IMR-90 (cell line): ENCODE measurements at regions not wholly inside any gene's neighbourhood (a gene's known extent, or its start where the extent isn't known, plus 50 kb on each side); places are given as distances from the start of the nearest gene placed in this dataset.

ENCODE experiments used
- ATAC-seq: fragments of 200-7000 bp; cut with Tn5 transposase; 2 replicates; pipeline ENCODE4 v1.9.1; 2020; ENCODE audit warnings: low read depth, mild to moderate bottlenecking, moderate library complexity
- BruUV-seq: library from RNA; stranded (reverse); fragments of 400-500 nt; replicated peaks from 2 replicates; lab custom pipeline; 2021; lab: Mats Ljungman, UMichigan
- CTCF ChIA-PET: fragments of 300-600 bp; formaldehyde crosslinking; extraction: SDS; loops from one replicate; lab custom pipeline; 2021; ENCODE audit warnings: antibody characterized with exemption; lab: Yijun Ruan, JAX
- POLR2A ChIA-PET: fragments of 300-600 bp; sonication (Branson Sonifier 250); formaldehyde crosslinking; loops from one replicate; lab custom pipeline; 2022; ENCODE audit warnings: antibody characterized with exemption; ENCODE audit not compliant: unreplicated experiment; lab: Charles Lee
- DNase-seq: peaks from one replicate; pipeline ENCODE4 v3.0.0; 2013
- H2AFZ ChIP-seq: replicated peaks from 2 replicates; pipeline ENCODE3; 2013; ENCODE audit warnings: low read length, mild to moderate bottlenecking; ENCODE audit not compliant: poor library complexity
- H2AK5ac ChIP-seq: 2 replicates; pipeline ENCODE4 v1.6.1; 2013; ENCODE audit warnings: low read depth, low read length, inconsistent platforms
- H2AK9ac ChIP-seq: replicated peaks from 2 replicates; pipeline ENCODE3; 2013; ENCODE audit warnings: mild to moderate bottlenecking, low read depth, low read length, moderate library complexity; ENCODE audit not compliant: poor library complexity
- H2BK120ac ChIP-seq: 2 replicates; pipeline ENCODE4 v1.6.1; 2013; ENCODE audit warnings: low read depth, low read length, inconsistent platforms
- H2BK15ac ChIP-seq: 3 replicates; pipeline ENCODE4 v1.6.1; 2013; ENCODE audit warnings: low read depth, low read length, inconsistent platforms
- H2BK20ac ChIP-seq: 2 replicates; pipeline ENCODE4 v1.6.1; 2013; ENCODE audit warnings: low read depth, mild to moderate bottlenecking, inconsistent platforms, low read length, moderate library complexity
- H2BK5ac ChIP-seq: 2 replicates; pipeline ENCODE4 v1.6.1; 2013; ENCODE audit warnings: mild to moderate bottlenecking, low read depth, low read length, inconsistent platforms; ENCODE audit not compliant: poor library complexity, severe bottlenecking
- H3K14ac ChIP-seq: replicated peaks from 2 replicates; pipeline ENCODE4 v1.6.1; 2013; ENCODE audit warnings: low read depth, low read length, inconsistent platforms
- H3K18ac ChIP-seq: 2 replicates; pipeline ENCODE4 v1.6.1; 2013; ENCODE audit warnings: low read depth, low read length, control low read depth
- H3K23ac ChIP-seq: 2 replicates; pipeline ENCODE4 v1.6.1; 2013; ENCODE audit warnings: low read depth, low read length, inconsistent platforms
- H3K27ac ChIP-seq: 2 replicates; pipeline ENCODE4 v1.5.1; 2013; ENCODE audit warnings: mild to moderate bottlenecking, control low read depth, low read length; ENCODE audit not compliant: insufficient read depth
- H3K27me3 ChIP-seq: 2 replicates; pipeline ENCODE4 v1.6.1; 2013; ENCODE audit warnings: low read length; ENCODE audit not compliant: control insufficient read depth, insufficient read depth
- H3K36me3 ChIP-seq: 2 replicates; pipeline ENCODE4 v1.6.1; 2013; ENCODE audit warnings: low read length, mixed read lengths; ENCODE audit not compliant: control insufficient read depth, insufficient read depth
- H3K4ac ChIP-seq: 2 replicates; pipeline ENCODE4 v1.6.1; 2013; ENCODE audit warnings: low read depth, low read length, inconsistent platforms
- H3K4me1 ChIP-seq: 2 replicates; pipeline ENCODE4 v1.6.1; 2013; ENCODE audit warnings: low read length, mixed read lengths; ENCODE audit not compliant: control insufficient read depth, insufficient read depth
- H3K4me2 ChIP-seq: 2 replicates; pipeline ENCODE4 v1.6.1; 2013; ENCODE audit warnings: low read depth, mild to moderate bottlenecking, control low read depth, low read length, moderate library complexity
- H3K4me3 ChIP-seq: 2 replicates; pipeline ENCODE4 v1.5.1; 2013; ENCODE audit warnings: low read depth, mild to moderate bottlenecking, control low read depth, low read length, moderate library complexity; ENCODE audit not compliant: insufficient read depth
- H3K56ac ChIP-seq: 2 replicates; pipeline ENCODE4 v1.6.1; 2013; ENCODE audit warnings: low read length, inconsistent platforms; ENCODE audit not compliant: insufficient read depth; ENCODE audit errors: extremely low read depth
- H3K79me1 ChIP-seq, 2 experiments: 2 replicates each; pipeline ENCODE4 v1.6.1; 2013; ENCODE audit warnings: low read length in 2 of 2, inconsistent platforms in 1 of 2, low read depth in 1 of 2
- H3K9ac ChIP-seq: 2 replicates; pipeline ENCODE4 v1.6.1; 2013; ENCODE audit warnings: low read depth, low read length, control low read depth
- H3K9me1 ChIP-seq: 2 replicates; pipeline ENCODE4 v1.6.1; 2013; ENCODE audit warnings: low read length, inconsistent platforms; ENCODE audit not compliant: insufficient read depth
- H3K9me3 ChIP-seq: 2 replicates; pipeline ENCODE4 v1.6.1; 2013; ENCODE audit warnings: low read length; ENCODE audit not compliant: control insufficient read depth, insufficient read depth
- H4K20me1 ChIP-seq: 2 replicates; pipeline ENCODE4 v1.6.1; 2013; ENCODE audit warnings: low read length, inconsistent platforms; ENCODE audit not compliant: insufficient read depth
- H4K5ac ChIP-seq: 2 replicates; pipeline ENCODE4 v1.6.1; 2013; ENCODE audit warnings: mild to moderate bottlenecking, low read depth, low read length, control low read depth
- H4K8ac ChIP-seq, 2 experiments: 2 replicates each; pipeline ENCODE4 v1.6.1; 2013; ENCODE audit warnings: low read depth in 2 of 2, low read length in 2 of 2, control low read depth in 1 of 2, inconsistent platforms in 1 of 2
- H4K91ac ChIP-seq: 2 replicates; pipeline ENCODE4 v1.6.1; 2013; ENCODE audit warnings: low read depth, low read length, inconsistent platforms; ENCODE audit not compliant: insufficient read depth
- CHD1 ChIP-seq: IDR thresholded peaks from 2 replicates; pipeline ENCODE4 v1.6.1; 2012; ENCODE audit warnings: low read depth, low read length, improper control_type of control experiment
- FOS ChIP-seq: fragments of 150-350 bp; IDR thresholded peaks from 2 replicates; pipeline ENCODE4 v1.6.1; 2016; ENCODE audit warnings: low read depth, low read length
- MAFK ChIP-seq: IDR thresholded peaks from 2 replicates; pipeline ENCODE4 v1.6.1; 2012; ENCODE audit warnings: low read depth, low read length, improper control_type of control experiment
- MXI1 ChIP-seq: IDR thresholded peaks from 2 replicates; pipeline ENCODE4 v1.6.1; 2012; ENCODE audit warnings: low read depth, mild to moderate bottlenecking, low read length, moderate library complexity, borderline replicate concordance
- POLR2A ChIP-seq: IDR thresholded peaks from 2 replicates; pipeline ENCODE4 v1.6.1; 2012; ENCODE audit warnings: mild to moderate bottlenecking, low read depth, low read length
- RCOR1 ChIP-seq: IDR thresholded peaks from 2 replicates; pipeline ENCODE4 v1.6.1; 2012; ENCODE audit warnings: mild to moderate bottlenecking, low read length, improper control_type of control experiment; ENCODE audit not compliant: insufficient replicate concordance
- RFX5 ChIP-seq: IDR thresholded peaks from 2 replicates; pipeline ENCODE4 v1.8.0; 2012; ENCODE audit warnings: low read depth, mild to moderate bottlenecking, low read length, moderate library complexity
- dilution Hi-C: fragments of 300-500 bp; cut with HindIII; formaldehyde crosslinking; loops from one replicate; pipeline ENCODE4 v1.14.3; 2018; ENCODE audit warnings: low sequenced_read_pairs; ENCODE audit not compliant: unreplicated experiment
- in situ Hi-C: fragments of 300-500 bp; cut with MboI; formaldehyde crosslinking; loops from 3 replicates; pipeline ENCODE4 v1.14.3; 2019; ENCODE audit warnings: low sequenced_read_pairs, inconsistent platforms, mixed read lengths
- intact Hi-C: fragments of 100-400 bp; cut with micrococcal nuclease; formaldehyde crosslinking; loops from 2 replicates; pipeline ENCODE4 v1.10.0; 2022

DNA sequence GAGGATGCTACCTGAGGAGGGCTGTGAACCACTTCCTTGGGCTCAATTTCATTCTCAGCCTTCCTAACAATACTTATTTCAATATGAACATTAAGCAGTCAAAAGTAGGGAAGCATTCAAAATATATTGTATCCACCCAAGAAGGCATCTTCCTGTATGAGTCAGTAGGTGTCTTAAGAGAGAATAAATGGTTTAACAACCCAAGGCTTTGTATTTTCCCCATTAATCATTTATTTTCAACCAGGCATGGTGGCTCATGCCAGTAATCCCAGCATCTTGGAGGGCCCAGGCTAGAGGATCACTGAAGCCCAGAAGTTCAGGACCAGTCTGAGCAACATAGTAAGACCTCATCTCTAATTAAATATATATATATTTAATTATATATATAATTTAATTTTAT lies 74.5 kb upstream of the MARCKS start:
- TF ChIP-seq CHD1 (no peak), MAFK (no peak), RFX5 (no peak), FOS (no peak), RCOR1 (no peak), MXI1 (no peak), POLR2A (no peak)
- Histone ChIP-seq H3K18ac (no peak overlapping the region), H3K56ac (no peak overlapping the region), H3K4ac (no peak overlapping the region), H4K5ac (no peak overlapping the region), H3K79me1 (no peaks in the 10 kb centered on the region), H3K36me3 (no peaks in the 10 kb centered on the region), H2AFZ (no peak overlapping the region), H2AK9ac (no peak overlapping the region), H4K91ac (no peak overlapping the region), H3K4me2 (no peak overlapping the region), H2BK120ac (no peak overlapping the region), H2BK20ac (no peak overlapping the region), H3K27me3 (no peaks in the 10 kb centered on the region), H2AK5ac (no peak overlapping the region), H2BK15ac (no peak overlapping the region), H3K9me3 (no peaks in the 10 kb centered on the region), H3K27ac (no peak overlapping the region), H4K20me1 (no peaks in the 10 kb centered on the region), H3K9me1 (no peaks in the 10 kb centered on the region), H3K9ac (no peak overlapping the region), H3K4me3 (no peak overlapping the region), H3K14ac (no peak overlapping the region), H4K8ac (no peak overlapping the region), H3K4me1 (no peaks in the 10 kb centered on the region), H3K23ac (no peak overlapping the region), H2BK5ac (no peak overlapping the region)
- ATAC-seq, result no peak
- POLR2A ChIA-PET, result no interaction called here
- CTCF ChIA-PET, result no interaction called here
- BruUV-seq, result no TSS peak
- DNase-seq, result no peak
- intact Hi-C loops (no loop called here), dilution Hi-C loops (no loop called here), in situ Hi-C loops (no loop called here)
